ENCODE measurements at regions not wholly inside any gene's neighbourhood (a gene's known extent, or its start where the extent isn't known, plus 50 kb on each side); places are given as distances from the start of the nearest gene placed in this dataset.
"Not testable (repeated sequence)": the region's sequence is repeated elsewhere in the genome, so short reads cannot be mapped to it uniquely, and the experiment has no call there.

DNA sequence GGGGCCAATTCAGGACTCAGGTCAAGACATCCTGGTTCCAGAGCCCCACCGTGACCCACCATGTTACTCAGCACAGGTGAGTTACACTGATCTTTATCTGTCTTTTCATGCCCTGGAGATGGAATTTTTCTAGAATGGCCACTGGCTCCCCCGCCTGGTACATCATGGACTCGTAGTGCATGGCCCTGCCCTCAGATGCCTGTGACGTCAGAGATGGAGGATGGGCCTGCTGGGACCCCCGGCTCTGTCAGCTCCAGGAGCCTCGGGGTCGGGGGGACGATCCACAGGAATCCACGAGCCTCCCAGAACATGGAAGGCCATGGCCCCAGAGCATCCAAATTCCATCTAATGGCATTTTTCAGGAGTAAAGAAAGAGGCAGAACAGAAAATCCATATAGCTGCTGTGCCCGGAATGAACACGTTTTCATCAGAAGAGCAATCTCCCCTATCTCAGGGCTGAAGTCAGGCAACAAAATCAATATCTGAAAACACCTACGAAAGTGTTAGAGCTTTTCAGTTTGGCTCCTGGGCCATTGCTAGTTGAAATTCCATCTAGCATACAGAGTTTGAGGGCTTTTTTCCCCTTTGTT, 146.7 kb upstream of the SFSWAP start:
- BruUV-seq (replicated peaks); DNase-seq (ENCODE audit: extremely low read depth in 1 of 4, low spot score in 3 of 4); POLR2A ChIA-PET; H3K9me1 ChIP-seq (ENCODE audit: control insufficient read depth, insufficient read depth, low read length); H3K4me2 ChIP-seq (ENCODE audit: insufficient read depth, low read length); H3K9me3 ChIP-seq (replicated peaks; ENCODE audit: control insufficient read depth, insufficient read depth, low read depth, low read length); in situ Hi-C loops (cut with MboI); FAIRE-seq; intact Hi-C loops (cut with micrococcal nuclease); CTCF ChIA-PET (ENCODE audit: low intra/inter-chr PET ratio); H2AFZ ChIP-seq (ENCODE audit: low read depth, low read length); H3K36me3 ChIP-seq (ENCODE audit: control insufficient read depth, insufficient read depth, low read length); H3K4me3 ChIP-seq; H3K27ac ChIP-seq (ENCODE audit: extremely low read depth, low read depth, low read length); H3K9ac ChIP-seq (ENCODE audit: insufficient read depth in 1 of 2, low read depth in 2 of 2, low read length in 2 of 2); H3K4me1 ChIP-seq (replicated peaks in 1 of 2; ENCODE audit: control insufficient read depth in 2 of 2, insufficient read depth in 2 of 2, low read length in 2 of 2); H3K79me2 ChIP-seq (ENCODE audit: control insufficient read depth, insufficient read depth, low read length); H4K20me1 ChIP-seq (replicated peaks; ENCODE audit: control insufficient read depth, insufficient read depth, low read length); TF ChIP-seq ATF1 (CRISPR knock-in tag; IDR thresholded peaks at IDR 0.05): not testable (repeated sequence)
- TF ChIP-seq ATF7 (IDR thresholded peaks at IDR 0.05) (0 out of 2 replicates have a peak, but pooled peaks have one; percentile 25), RAD21 (CRISPR knock-in tag; conservative IDR thresholded peaks at IDR 0.05 in 1 of 2, IDR thresholded peaks at IDR 0.05 in 1 of 2) (peak; percentile 16 to 26; a peak in 1 of 4 replicates), ATF1 (tag; IDR thresholded peaks at IDR 0.05) (peak; percentile 87), CREM (IDR thresholded peaks at IDR 0.05; ENCODE audit: low read depth) (peak; percentile 73)
- TF ChIP-seq, protein P1, sequence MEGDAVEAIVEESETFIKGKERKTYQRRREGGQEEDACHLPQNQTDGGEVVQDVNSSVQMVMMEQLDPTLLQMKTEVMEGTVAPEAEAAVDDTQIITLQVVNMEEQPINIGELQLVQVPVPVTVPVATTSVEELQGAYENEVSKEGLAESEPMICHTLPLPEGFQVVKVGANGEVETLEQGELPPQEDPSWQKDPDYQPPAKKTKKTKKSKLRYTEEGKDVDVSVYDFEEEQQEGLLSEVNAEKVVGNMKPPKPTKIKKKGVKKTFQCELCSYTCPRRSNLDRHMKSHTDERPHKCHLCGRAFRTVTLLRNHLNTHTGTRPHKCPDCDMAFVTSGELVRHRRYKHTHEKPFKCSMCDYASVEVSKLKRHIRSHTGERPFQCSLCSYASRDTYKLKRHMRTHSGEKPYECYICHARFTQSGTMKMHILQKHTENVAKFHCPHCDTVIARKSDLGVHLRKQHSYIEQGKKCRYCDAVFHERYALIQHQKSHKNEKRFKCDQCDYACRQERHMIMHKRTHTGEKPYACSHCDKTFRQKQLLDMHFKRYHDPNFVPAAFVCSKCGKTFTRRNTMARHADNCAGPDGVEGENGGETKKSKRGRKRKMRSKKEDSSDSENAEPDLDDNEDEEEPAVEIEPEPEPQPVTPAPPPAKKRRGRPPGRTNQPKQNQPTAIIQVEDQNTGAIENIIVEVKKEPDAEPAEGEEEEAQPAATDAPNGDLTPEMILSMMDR (IDR thresholded peaks at IDR 0.05 in 2 of 3, conservative IDR thresholded peaks at IDR 0.05 in 1 of 3; ENCODE audit: insufficient read depth in 2 of 3, low read depth in 1 of 3, low read length in 3 of 3): peak in 2 of 3 experiments; percentile 29 to 32; a peak in 2 of 6 replicates
- TF ChIP-seq, protein P2, sequence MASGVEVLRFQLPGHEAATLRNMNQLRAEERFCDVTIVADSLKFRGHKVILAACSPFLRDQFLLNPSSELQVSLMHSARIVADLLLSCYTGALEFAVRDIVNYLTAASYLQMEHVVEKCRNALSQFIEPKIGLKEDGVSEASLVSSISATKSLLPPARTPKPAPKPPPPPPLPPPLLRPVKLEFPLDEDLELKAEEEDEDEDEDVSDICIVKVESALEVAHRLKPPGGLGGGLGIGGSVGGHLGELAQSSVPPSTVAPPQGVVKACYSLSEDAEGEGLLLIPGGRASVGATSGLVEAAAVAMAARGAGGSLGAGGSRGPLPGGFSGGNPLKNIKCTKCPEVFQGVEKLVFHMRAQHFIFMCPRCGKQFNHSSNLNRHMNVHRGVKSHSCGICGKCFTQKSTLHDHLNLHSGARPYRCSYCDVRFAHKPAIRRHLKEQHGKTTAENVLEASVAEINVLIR (CRISPR knock-in tag; IDR thresholded peaks at IDR 0.05): peak; percentile 29; the same call in 1 of the 2 replicates
- 0% methylated on average over 11 of the region's 12 CpGs for WGBS (ENCODE audit: insufficient coverage, low coverage, missing lambda C conversion rate)
- peak; percentile 60 for ATAC-seq
- H3K27me3 ChIP-seq (ENCODE audit: control insufficient read depth in 2 of 2, insufficient read depth in 2 of 2, low read length in 2 of 2): peaks cover 10 to 25% of the 10 kb centered on the region in 2 experiments; a peak in 4 of 5 replicates
